Occipital lobe (tissue), 1 donor: ENCODE measurements at regions not wholly inside any gene's neighbourhood (a gene's known extent, or its start where the extent isn't known, plus 50 kb on each side); places are given as distances from the start of the nearest gene placed in this dataset.

ENCODE experiments used
- DNase-seq: peaks from one replicate; lab custom pipeline; 2025; lab: John Stamatoyannopoulos, UW

DNA sequence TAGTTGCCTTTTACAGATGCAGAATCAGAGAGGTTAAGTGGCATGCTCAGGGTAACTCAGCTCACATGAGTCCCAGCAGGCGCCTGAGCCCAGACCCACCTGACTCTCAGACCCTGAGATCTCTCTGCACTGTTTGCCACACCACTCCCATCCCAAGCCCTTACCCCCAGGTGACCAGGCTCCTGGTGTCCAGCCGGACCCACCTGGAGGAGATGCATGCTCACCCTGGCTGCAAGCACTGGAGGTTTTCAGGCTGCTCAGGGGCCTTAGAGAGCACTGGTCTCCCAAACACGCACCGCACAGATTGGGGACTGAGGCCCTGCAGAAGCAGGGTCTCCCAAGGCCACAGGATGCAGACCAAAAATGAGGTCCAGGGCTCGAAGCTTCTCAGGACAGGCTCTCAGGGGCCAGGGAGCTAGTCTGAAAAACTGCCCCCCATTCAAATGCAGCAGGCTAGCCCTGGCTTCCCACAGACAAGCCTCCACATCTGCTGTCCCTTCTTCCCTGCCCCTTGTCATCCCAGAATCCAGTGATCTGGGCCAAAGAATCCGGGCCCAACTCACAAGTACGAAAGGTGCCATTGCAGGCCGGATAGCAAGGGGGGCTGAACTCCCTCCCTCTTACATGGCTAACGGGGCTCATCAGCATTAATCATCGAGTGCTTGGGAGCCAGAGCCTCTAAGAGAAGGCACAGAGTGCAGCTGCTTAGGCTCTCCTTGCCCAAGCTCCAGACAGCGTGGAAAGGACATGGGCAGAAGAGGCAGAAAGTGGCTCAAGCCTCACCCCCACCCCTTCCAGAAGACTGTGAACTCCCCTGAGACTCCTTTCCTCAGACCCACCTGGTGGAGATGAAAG is 90.2 kb upstream of the PRR20G start:
- no peak for DNase-seq

DNA sequence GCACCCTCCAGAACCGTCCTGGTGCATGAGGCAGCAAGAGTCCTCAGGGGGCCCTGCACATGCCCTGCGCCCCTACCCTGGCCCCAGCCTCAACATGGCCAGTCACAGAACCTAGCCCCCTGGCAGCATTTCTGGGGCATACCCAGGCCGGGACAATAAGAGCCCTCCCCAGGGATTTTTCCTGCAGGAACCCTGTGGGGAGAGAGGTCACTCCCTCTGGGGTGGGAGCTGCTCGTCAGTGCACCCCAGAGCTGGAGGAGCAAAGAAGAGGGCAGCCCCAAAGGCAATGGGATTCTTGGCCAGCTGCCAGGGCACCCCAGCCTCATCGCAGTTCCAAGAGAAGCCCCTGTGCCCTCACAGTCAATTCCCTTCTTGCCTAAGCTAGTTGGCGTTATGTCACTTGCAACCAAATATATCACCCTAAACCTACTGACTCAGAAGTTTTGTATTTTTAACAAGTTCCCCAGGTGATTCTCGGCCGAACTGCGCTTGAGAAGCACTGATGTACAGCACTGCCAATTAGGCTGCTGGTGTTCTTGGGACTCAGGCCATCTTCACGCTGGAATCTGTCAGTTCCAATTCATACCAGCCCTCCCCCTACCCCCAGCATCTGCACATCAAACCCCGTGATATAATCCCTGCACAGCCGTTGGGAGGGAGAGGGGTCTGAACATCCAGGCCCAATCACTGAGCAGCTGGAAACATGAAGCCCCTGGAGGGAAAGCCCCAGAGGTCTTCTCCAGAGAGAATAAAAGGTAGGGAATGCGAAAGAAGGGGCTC is 87.5 kb upstream of the PRR20G start:
- no peak for DNase-seq

DNA sequence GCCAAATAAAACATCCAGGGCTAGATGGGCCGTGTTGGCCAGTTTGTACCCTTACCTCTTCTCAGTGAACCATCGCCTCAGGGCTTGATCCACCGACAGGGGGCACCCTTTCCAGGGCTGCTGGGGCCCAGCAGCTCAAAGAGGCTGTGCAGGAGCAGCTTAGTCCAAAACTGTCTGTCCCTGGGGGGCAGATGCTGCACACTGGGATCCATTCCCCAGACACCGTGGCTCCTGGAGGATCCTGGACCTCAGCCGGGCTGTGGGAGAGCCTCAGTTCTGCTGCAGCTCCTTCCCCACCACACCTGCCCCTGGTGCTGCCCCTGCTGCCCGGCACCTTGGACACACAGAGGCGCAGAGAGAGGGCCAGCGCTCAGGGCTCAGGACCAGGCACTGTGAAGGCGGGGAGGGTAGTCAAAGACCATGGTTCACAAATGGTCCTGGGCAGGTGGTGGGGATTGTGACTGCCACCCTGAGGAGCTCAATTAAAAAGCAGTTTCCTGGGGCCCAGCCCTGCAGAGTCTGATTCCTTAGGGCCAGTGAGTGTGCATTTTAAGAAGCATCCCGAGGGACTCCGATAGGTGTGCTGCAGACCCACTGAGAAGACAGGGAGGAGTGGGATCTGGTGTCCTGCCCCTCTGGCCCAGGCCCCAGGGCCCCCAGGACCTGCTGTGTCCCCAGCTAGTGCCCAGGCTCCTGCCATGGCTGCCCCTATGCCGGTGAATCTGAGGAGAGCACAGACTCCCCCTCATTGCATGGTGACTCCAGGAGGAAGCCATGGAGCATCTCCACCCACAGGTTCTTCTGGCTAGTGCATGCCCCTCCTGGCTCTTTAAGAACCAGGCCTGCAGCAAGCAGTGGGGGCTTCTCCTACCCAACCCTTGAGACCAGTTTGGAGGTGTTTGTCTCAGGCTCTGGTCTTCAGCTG is 86.5 kb upstream of the PRR20G start:
- DNase-seq = no peak

DNA sequence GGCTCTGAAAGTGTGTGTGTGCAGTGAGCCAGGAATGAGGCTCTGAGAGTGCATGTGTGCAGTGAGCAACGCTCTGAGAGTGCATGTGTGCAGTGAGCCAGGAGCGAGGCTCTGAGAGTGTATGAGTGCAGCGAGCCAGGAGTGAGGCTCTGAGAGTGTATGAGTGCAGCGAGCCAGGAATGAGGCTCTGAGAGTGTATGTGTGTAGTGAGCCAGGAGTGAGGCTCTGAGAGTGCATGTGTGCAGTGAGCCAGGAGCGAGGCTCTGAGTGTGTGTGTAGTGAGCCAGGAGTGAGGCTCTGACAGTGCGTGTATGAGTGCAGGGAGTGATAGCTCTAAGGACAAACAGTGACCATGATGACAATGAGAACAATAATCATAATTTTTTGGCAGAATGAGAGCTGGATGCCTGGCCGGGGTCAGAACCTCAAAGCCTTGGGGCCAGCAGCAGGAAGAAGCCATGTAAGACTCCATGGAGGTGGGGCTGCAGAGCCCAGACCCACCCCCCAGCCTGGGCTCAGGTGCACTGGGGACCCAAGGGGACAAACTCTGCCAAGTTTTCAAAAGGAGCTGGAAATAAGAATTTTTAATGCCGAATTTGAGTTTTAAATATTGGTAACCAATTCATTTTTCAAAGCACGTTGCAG is 85.7 kb upstream of the PRR20G start:
- no peak for DNase-seq

DNA sequence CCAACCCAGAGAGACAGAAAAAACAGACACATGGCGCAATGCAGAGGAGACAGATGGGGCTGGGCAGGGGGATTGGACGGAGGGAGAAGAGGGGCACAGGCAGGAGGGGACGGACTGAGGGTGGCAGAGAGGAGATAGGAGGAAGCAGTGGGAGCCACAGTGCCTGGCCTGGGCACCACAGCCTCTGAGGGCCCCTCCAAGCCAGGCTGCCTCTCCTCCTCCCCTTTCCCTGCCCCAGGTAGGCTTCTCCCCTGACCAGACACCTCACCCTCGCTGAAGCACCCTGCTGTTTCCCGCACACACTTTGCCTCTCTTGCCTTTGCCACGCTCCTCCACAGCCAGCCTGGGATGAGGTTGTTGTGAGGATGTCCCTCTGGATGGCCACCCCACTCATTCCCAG is 84.0 kb upstream of the PRR20G start:
- no peak for DNase-seq

DNA sequence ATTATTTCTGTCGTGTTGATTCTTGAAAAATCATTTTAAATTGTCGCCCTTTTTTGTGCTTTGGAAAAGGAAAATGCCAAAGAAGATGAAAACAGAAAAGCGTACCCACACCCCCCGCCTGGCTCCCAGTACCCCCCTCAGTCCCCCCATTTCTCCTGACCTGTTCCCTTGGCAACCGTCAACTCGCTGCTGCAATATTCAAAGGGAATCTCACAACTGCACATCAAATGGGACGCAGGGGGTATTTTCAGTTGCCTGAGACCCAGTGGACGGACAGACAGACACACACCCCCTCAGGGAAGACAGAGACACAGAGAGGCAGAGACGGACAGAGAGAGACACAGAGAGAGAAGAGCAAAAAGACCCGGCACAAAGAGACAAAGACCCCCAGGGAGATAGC is 83.5 kb upstream of the PRR20G start:
- no peak for DNase-seq

DNA sequence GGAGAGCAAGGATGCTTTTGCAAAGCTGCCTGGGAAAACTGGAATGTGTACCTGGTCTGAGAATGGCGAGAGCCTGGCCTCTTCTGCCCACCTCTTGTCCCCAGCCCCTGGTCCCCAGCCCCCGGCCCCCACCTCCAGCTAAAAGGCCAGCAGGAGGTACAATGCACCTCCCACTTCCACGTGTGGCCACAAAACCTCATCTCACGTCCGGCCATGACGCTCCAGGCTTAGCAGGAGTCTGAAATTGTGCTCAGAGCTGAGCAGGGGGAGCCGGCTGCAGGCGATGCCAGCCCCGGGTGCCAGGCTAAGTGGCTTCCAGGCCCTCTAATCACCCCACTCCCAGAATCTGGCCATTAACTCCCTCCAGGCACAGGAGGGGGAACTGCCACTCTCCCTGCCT is 83.1 kb upstream of the PRR20G start:
- DNase-seq = no peak

DNA sequence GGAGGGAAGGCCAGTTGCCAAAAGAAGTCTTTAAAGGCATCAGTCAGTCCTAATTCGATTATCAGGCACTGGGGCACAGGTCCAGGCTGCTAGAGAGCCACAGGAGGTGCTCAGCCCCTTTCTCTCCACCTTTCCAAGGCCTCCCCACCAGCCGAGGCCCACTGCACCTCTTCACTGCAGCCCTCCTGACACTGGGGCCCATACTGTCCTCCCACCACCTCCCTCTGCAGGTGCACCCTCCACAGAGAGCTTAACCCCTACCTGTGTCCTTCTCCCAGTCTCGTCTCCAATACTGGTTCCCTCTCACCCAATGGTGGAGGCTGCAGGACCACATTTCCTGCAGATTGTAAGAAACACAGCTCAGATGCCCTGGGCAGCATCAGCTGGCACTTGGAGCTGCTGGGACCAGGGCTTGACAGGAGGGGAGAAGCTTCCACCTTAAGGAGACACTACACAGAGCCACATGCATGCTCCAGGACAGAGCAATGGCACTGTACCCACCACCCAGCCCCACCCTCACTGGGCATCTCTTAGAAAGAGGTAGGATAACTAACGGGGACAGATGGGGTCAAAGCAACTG is 81.6 kb upstream of the PRR20G start:
- DNase-seq = no peak

DNA sequence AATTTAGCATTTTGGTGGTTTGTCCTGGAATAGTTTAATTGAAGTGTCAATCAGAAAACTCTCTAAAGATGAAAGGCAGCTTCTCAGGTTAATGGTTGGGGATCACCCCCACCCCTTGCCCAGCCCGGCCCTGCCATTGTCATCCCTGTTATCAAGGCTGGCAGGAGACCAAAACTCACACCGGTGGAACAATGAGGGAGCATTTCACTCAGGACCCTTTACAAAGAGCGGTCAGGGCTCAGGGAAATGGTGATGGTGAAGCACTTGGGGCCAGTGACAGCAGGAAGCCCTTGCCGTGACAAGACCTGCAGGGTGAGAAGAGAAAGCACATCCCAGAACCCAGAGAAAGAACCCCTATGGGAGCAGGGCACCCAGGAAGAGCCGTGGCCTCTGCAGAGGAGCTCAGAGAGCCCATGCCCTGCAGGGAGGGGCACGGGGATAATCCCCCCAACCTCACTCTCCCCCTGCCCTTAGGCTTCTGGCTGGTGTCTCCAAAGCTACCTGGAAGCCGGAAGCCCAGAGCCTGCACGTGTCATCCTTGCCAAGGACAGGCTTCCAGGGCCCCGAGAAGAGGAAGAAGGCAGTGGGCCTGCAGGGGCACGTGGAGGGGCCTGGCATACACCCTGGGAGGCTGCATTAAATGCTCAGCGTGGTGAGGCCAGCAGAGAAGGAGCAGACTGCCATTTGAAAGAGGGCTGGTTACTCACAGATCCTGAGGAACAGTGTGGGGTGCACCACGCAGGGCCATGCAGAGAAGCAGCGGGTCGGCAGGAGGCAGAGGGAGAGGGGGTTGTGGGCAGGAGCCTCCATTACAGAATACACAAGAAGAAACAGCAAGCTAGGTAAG is 80.6 kb upstream of the PRR20G start:
- no peak for DNase-seq

DNA sequence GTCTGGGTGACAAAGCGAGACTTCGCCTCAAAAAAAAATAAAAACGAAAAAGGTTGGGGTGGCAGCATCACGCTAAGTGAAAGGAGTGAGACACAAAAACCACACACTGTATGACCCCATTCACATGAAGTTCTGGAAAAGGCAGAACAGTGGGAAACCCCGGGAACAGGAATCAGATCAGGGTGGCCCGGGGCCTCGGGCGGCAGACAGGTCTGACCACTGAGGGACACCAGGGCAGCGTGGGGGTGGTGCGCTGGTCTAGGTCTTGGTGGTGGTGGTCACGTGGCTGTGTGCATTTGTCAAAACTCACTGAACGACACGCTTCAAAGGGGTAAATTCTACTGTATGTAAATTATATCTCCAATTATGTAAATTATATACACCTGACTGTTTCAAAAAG is 79.7 kb upstream of the PRR20G start:
- DNase-seq = no peak

DNA sequence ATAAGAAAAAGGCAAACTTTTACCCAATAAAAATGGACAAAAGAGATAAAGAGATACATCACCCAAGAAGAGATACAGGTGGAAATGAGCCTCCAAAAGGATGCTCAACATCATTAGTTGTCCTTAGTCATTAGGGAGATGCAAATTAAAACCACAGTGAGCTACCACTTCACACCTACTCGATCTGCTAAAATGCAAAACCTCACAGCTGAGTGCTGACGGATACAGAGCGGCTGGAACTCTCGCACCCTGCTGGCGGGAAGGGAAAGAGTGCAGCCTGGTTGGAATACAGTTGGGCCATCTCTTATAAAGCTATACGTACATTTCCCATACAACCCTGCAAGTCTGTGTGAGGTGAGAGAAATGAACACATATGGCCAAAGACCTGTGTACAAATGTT is 78.5 kb upstream of the PRR20G start:
- DNase-seq = no peak

DNA sequence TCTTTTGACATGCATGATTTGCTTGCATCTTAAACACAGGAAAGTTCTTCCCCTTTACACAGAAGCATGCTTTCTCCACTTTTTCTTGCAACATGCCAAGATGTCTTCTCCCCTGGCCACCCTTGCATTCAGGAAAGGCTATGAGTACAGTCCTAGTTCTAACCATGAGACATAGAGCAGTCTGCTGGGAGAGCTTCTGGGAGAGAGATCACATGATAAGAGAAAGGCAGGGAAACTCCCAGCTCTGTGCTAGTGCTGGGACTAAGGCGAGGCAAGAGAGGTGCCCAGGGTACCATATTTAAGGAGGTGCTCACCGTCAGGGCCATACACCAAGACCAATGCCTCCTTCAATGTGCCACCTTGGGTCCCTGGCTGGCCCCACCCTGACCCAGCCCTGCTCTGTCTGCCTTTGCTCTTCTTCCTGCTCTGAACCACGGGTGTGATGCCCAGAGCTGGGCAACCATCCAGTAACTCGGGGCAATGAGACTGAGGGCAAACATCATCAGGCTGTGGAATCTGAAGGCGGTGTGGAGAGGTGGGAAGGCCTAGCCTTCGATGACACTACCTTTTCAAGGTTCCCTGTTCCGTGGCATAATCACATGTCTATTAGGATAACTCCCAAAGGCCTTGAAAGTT is 77.4 kb upstream of the PRR20G start:
- no peak for DNase-seq

DNA sequence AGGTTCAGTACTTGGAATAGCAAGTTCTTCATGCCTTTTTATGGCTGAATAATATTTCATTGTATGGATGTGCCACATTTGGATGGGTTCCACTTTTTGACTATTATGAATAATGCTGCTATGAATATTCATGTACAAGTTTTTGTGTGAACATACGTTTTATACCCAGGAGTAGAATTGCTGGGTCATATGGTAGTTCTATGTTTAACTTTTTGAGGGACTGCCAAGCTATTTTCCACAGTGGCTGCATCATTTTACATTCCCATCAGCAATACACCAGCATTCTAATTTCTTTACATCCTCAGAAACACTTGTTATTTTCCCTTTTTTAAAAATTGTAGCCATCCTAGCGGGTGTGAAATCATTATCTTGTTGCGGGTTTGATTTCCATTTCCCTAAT is 76.0 kb upstream of the PRR20G start:
- DNase-seq = no peak

DNA sequence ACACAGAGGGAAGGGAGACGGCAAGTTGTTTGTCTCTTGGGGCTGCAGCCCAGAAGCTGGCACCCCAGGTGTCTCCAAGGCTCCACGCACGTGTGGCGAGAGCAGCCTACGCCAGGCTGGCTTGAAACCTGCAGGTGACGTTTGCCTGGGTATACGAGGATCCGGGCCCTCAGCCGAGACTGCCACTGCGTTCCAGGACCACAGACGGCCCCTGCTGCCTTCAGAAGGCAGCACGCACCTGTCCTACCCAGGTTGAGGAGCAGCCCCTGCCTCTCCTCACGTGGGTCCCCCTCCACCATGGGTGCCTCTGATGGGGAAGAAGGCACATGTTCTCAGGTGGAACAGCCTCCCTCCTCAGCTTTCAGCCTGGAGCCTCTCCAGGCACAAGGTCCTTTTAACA is 75.3 kb upstream of the PRR20G start:
- no peak for DNase-seq

DNA sequence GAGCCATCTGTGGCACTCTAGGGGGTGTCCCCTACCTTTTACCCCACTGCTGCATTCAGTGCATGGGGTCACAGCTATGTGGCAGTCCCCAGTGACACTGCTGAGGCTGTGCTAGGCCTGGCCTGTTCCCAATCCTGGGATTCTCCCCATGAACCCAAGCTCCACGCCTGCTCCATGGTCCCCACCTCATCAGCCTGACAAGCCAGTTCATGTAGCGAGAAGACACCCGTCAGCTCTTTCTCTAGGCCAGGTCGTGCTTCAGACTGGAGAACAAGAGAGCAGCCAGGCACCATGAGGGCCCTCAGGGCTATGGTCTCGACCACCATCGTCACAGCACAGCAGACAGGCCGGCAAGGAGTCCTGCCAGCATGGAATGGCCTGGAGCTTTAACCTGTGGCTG is 72.8 kb upstream of the PRR20G start:
- no peak for DNase-seq

DNA sequence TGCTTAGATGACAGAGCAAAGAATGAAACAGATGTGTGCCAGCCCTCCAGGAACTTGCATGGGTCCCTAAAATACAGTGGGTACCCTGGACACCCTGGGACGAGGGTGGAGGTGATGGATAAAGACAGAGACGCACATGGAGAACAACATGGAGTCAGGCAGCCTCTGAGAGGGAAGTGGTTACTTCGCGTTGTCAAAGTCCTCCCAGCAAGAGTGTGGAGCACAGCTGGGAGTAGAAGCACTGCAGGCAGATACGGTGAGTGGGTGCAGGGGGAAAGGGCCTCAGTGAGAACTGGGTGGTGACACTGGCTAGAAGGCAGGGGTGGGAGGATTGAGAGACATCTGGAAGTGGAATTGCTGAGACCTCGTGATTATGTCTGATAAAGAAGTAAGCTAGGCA is 70.8 kb upstream of the PRR20G start:
- DNase-seq = no peak

DNA sequence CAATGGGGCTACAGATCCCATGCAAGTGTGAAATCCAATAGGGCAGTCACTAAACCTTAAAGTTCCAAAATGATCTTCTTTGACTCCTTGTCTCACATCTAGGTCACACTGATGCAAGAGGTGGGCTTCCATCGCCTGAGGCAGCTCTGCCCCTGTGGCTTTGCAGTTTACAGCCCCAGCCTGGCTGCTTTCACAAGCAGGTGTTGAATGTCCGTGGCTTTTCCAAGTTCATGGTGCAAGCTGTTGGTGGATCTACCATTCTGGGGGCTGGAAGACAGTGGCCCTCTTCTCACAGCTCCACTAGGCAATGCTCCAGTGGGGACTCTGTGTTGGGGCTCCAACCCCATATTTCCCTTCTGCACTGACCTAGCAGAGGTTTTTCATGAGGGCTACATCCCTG is 68.5 kb upstream of the PRR20G start:
- DNase-seq = no peak

DNA sequence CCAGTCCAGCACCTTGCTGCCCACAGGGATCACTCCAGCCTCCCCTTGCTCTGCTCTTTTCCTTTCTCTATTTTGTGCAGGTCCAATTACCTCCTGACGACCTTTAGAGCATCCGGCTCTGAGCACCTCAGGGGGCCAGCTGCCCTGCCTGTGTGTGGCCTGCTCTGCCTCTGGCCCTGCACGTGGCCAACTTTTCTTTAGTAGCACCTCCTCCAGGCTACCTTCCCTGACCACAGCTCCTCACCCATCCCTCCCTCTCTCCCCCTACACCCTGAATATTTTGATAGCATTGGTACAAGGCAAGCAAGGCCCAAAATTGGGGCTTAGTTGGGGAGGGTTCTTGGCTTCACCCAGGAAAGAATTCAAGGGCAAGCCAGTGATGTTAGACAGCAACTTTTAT is 66.9 kb upstream of the PRR20G start:
- no peak for DNase-seq

DNA sequence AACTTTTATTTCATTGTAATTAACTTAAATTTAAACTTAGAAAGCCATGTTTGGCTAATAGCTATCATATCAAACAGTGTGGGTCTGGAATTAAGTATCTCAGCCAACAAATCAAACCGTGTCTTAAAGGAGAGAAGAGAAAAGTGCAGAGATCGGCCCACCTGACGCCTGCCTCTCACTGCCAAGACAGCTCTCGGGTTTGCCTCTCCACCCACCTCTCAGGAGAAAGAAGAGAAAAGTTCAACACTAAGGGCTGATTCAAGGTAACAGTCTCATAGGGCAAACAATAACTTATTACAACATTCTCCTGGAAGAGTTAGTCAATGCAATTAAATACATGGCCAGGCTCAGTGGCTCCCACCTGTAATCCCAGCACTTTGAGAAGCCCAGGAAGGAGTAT is 64.8 kb upstream of the PRR20G start:
- no peak for DNase-seq
